ENCODE measurements at regions not wholly inside any gene's neighbourhood (a gene's known extent, or its start where the extent isn't known, plus 50 kb on each side); places are given as distances from the start of the nearest gene placed in this dataset.

GRCh38 chr20:48556956-48557355, 270.8 kb downstream of the PREX1 start:
- TF ChIP-seq, protein P1, sequence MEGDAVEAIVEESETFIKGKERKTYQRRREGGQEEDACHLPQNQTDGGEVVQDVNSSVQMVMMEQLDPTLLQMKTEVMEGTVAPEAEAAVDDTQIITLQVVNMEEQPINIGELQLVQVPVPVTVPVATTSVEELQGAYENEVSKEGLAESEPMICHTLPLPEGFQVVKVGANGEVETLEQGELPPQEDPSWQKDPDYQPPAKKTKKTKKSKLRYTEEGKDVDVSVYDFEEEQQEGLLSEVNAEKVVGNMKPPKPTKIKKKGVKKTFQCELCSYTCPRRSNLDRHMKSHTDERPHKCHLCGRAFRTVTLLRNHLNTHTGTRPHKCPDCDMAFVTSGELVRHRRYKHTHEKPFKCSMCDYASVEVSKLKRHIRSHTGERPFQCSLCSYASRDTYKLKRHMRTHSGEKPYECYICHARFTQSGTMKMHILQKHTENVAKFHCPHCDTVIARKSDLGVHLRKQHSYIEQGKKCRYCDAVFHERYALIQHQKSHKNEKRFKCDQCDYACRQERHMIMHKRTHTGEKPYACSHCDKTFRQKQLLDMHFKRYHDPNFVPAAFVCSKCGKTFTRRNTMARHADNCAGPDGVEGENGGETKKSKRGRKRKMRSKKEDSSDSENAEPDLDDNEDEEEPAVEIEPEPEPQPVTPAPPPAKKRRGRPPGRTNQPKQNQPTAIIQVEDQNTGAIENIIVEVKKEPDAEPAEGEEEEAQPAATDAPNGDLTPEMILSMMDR (IDR thresholded peaks at IDR 0.05; ENCODE audit: low read depth, low read length, poor library complexity, severe bottlenecking) = no peak
- TF ChIP-seq EZH2phosphoT487 (IDR thresholded peaks at IDR 0.05; ENCODE audit: borderline replicate concordance, low read length) = no peak
- no peaks in the 10 kb centered on the region for H3K36me3 ChIP-seq (ENCODE audit: control insufficient read depth, low read length)

GRCh38 chr20:48552550-48552949, 275.2 kb downstream of the PREX1 start:
- Histone ChIP-seq H3K4me1 (ENCODE audit: control insufficient read depth, low read length) (no peaks in the 10 kb centered on the region), H3K79me2 (ENCODE audit: control insufficient read depth, low read length) (no peaks in the 10 kb centered on the region), H3K9me2 (replicated peaks; ENCODE audit: control insufficient read depth, low read length) (no peaks in the 10 kb centered on the region), H3F3A (ENCODE audit: control insufficient read depth, insufficient read depth) (no peaks in the 10 kb centered on the region), H3K36me3 (ENCODE audit: control insufficient read depth, low read length) (no peaks in the 10 kb centered on the region), H3K9me3 (ENCODE audit: control insufficient read depth, insufficient read depth, low read length) (no peaks in the 10 kb centered on the region), H3K27me3 (ENCODE audit: control insufficient read depth, low read length) (0 out of 2 replicates have a peak, but pooled peaks cover 3% of the 10 kb centered on the region), H3K4me2 (ENCODE audit: low read length) (no peak overlapping the region), H4K20me1 (ENCODE audit: control insufficient read depth, insufficient read depth, low read depth, low read length) (no peaks in the 10 kb centered on the region), H3K27ac (ENCODE audit: low read depth, low read length) (no peak overlapping the region), H3K4me3 (ENCODE audit: low read length) (no peak overlapping the region)
- no peak for TF ChIP-seq EZH2phosphoT487 (IDR thresholded peaks at IDR 0.05; ENCODE audit: borderline replicate concordance, low read length)

More at GRCh38 chr20:48556956-48557355, 270.8 kb downstream of the PREX1 start:
- H3K9me2 ChIP-seq (replicated peaks; ENCODE audit: control insufficient read depth, low read length) = no peaks in the 10 kb centered on the region
- H3K27me3 ChIP-seq (ENCODE audit: control insufficient read depth, low read length) = 0 out of 2 replicates have a peak, but pooled peaks cover 3% of the 10 kb centered on the region
- H3K79me2 ChIP-seq (ENCODE audit: control insufficient read depth, low read length) = no peaks in the 10 kb centered on the region
- no peak overlapping the region for H3K4me3 ChIP-seq (ENCODE audit: low read length)
- no peaks in the 10 kb centered on the region for H3K4me1 ChIP-seq (ENCODE audit: control insufficient read depth, low read length)
- H3K4me2 ChIP-seq (ENCODE audit: low read length) = no peak overlapping the region
- no peaks in the 10 kb centered on the region for H4K20me1 ChIP-seq (ENCODE audit: control insufficient read depth, insufficient read depth, low read depth, low read length)
- no peaks in the 10 kb centered on the region for H3F3A ChIP-seq (ENCODE audit: control insufficient read depth, insufficient read depth)
- no peak overlapping the region for H3K27ac ChIP-seq (ENCODE audit: low read depth, low read length)
- H3K9me3 ChIP-seq (ENCODE audit: control insufficient read depth, insufficient read depth, low read length) = no peaks in the 10 kb centered on the region

DNA sequence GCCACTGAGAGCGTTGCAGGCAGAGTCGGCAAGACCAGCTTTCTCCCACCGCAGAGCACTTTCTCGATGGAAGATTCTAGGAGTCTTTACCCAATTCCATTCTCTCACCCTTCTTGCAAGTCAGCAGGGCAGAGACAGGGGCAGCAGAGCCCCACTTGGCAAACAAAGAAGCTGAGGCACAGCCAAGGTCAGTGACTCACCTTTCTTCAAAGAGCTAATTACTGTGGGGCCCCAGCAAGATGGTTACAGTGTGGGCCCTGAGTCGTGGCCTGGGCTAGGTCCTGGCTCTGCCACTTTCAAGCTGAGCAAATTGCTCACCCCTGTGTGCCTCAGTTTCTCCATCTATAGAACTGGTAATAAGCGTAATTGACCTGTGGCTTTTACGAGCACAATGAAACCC, 277.0 kb downstream of the PREX1 start:
- no peaks in the 10 kb centered on the region for H3K79me2 ChIP-seq (ENCODE audit: control insufficient read depth, low read length)
- H3K4me1 ChIP-seq (ENCODE audit: control insufficient read depth, low read length) = no peaks in the 10 kb centered on the region
- H3K9me2 ChIP-seq (replicated peaks; ENCODE audit: control insufficient read depth, low read length) = no peaks in the 10 kb centered on the region
- H3K9me3 ChIP-seq (ENCODE audit: control insufficient read depth, insufficient read depth, low read length) = no peaks in the 10 kb centered on the region
- TF ChIP-seq EZH2phosphoT487 (IDR thresholded peaks at IDR 0.05; ENCODE audit: borderline replicate concordance, low read length) = no peak
- TF ChIP-seq, protein P1 (IDR thresholded peaks at IDR 0.05; ENCODE audit: low read depth, low read length, poor library complexity, severe bottlenecking) = no peak
- H3K27ac ChIP-seq (ENCODE audit: low read depth, low read length) = no peak overlapping the region
- no peaks in the 10 kb centered on the region for H3K36me3 ChIP-seq (ENCODE audit: control insufficient read depth, low read length)
- no peaks in the 10 kb centered on the region for H4K20me1 ChIP-seq (ENCODE audit: control insufficient read depth, insufficient read depth, low read depth, low read length)
- no peak overlapping the region for H3K4me3 ChIP-seq (ENCODE audit: low read length)
- H3K4me2 ChIP-seq (ENCODE audit: low read length) = no peak overlapping the region
- H3K27me3 ChIP-seq (ENCODE audit: control insufficient read depth, low read length) = no peaks in the 10 kb centered on the region
- no peaks in the 10 kb centered on the region for H3F3A ChIP-seq (ENCODE audit: control insufficient read depth, insufficient read depth)

- H3K9me3 ChIP-seq (ENCODE audit: control insufficient read depth, insufficient read depth, low read length) = no peaks in the 10 kb centered on the region
- H3F3A ChIP-seq (ENCODE audit: control insufficient read depth, insufficient read depth) = no peaks in the 10 kb centered on the region
- no peaks in the 10 kb centered on the region for H3K79me2 ChIP-seq (ENCODE audit: control insufficient read depth, low read length)
- TF ChIP-seq, protein P1 (IDR thresholded peaks at IDR 0.05; ENCODE audit: low read depth, low read length, poor library complexity, severe bottlenecking) = no peak
- no peak for TF ChIP-seq EZH2phosphoT487 (IDR thresholded peaks at IDR 0.05; ENCODE audit: borderline replicate concordance, low read length)
- no peaks in the 10 kb centered on the region for H3K9me2 ChIP-seq (replicated peaks; ENCODE audit: control insufficient read depth, low read length)
- no peak overlapping the region for H3K4me3 ChIP-seq (ENCODE audit: low read length)
- H3K27ac ChIP-seq (ENCODE audit: low read depth, low read length) = no peak overlapping the region
- no peak overlapping the region for H3K4me2 ChIP-seq (ENCODE audit: low read length)
- no peaks in the 10 kb centered on the region for H4K20me1 ChIP-seq (ENCODE audit: control insufficient read depth, insufficient read depth, low read depth, low read length)
- H3K27me3 ChIP-seq (ENCODE audit: control insufficient read depth, low read length) = no peaks in the 10 kb centered on the region
- no peaks in the 10 kb centered on the region for H3K4me1 ChIP-seq (ENCODE audit: control insufficient read depth, low read length)
- no peaks in the 10 kb centered on the region for H3K36me3 ChIP-seq (ENCODE audit: control insufficient read depth, low read length)
Measured at GRCh38 chr20:48547664-48548063, 280.1 kb downstream of the PREX1 start.
